GM19043 (cell line): ENCODE measurements at regions not wholly inside any gene's neighbourhood (a gene's known extent, or its start where the extent isn't known, plus 50 kb on each side); places are given as distances from the start of the nearest gene placed in this dataset.
"Not testable (repeated sequence)": the region's sequence is repeated elsewhere in the genome, so short reads cannot be mapped to it uniquely, and the experiment has no call there.

Source experiments
- ATAC-seq: cut with Tn5 transposase; IDR thresholded peaks from one replicate; pipeline ENCODE4 v1.9.1; 2021; ENCODE audit warnings: low read depth; ENCODE audit not compliant: unreplicated experiment

DNA sequence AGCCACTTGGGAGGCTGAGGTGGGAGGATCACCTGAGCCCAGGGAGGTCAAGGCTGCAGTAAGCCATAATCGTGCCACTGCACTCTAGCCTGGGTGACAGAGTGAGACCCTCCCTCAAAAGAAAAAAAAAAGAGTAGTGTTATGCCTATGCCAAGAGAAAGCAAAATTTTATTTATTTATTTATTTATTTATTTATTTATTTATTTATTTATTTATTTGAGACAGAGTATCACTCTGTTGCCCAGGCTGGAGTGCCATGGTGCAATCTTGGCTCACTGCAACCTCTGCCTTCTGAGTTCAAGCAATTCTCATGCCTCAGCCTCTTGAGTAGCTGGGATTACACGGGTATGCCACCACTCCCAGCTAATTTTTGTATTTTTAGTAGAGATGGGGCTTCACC lies 72.6 kb upstream of the RAPGEF2 start:
- not testable (repeated sequence) for ATAC-seq

DNA sequence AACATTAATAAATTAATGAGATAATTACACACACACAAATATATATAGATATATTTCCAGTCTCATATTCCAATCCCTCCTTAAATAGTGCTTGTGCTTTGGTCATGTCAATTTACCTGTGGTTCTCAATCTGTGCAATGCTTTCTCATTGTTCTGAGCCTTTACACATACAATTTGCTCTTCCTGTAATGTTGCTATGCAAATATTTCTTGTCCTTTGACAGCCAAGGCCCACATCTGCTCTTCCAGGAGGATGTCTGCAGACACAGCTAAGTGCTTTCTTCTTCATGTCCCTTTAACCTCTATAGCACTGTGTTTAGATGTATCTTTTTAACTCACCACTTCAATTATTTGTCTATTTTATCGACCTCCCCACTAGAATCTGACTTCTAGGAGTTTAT lies 67.3 kb upstream of the RAPGEF2 start:
- ATAC-seq = peak; percentile 81

DNA sequence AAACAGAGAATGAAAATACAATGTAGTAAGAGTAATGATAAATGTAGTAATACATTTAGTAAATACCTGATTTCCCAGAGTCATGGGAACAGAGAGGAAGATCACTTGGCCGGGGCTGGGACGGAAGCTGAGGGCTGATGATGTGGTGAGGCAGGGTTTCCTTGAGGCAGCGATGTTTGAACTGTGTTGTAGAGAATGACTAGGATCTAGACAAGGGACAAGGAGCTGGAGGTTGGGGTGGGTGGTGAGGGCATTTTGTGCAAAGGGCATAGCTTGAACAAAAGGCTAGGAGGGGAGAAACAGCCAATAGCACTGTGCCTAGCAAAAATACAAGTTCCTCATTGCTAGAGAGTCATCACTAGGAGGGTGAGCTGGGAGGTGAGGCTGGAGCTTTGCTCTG lies 64.3 kb upstream of the RAPGEF2 start:
- no peak for ATAC-seq

DNA sequence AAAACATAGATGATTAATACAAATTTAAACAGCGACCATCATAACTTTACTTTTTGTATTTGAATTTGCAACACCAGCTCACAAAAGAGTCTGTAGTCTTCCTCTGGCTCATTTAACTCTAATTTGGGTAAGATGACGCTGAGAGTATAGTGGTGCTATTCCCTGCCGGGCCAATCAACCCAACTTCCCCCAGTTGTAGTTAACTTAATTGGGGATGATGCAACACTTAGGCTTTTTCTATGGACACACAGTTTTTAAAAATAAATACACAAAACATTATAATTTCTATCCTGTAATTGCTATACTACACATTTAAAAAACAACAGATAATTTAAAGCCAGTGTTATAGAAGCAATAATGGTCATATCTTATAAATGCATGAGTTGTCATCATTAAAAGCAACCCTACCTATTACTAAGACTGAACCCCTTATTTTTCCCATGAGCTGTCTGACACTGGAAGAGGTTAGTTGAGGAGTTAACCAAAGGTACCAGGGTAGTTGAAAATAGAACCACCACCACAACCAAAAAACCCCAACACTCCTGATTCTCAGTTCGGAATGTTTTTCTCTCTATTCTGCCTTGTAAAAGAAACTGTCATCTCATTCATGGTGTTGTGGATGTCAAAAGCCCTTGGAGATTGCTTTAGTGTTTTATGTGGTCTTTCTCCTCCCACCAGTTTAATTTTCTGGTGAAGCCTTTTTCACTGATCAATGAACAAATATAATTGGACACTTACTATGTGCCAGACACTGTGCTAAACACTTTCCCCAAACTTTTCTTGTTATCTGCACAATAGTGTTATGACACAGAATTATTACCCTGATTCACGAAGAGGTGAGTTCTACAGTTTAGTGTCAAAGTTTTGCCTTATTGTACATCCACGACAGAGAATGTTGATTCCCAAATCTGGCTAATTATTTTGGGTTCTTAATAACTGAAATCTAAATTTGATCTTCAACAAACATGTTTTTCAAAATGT lies 61.5 kb upstream of the RAPGEF2 start:
- no peak for ATAC-seq

DNA sequence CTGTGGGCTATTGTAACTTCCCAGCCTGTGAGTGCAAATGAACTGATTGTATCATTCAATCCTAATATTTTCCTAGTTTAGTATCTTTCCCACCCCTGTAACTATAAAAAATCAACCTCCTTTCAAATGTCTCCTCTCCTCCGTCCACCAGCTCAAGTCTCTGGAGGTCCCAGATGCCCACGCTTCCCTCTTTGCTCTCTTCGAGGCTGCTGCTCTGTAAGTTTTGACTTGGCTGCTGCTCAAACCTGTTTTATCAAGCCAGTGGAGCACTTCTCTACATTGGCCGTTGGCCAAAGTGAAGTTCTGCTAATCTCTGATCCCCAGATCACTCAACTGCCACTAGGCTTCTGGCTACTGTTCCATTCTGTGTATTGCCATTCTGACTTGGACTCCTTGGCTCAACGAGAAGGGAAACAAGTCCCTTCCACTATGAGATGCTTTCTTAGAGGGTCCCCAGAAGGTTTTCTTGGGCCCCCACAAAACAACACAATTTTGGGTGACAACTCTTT lies 60.7 kb upstream of the RAPGEF2 start:
- ATAC-seq = no peak

DNA sequence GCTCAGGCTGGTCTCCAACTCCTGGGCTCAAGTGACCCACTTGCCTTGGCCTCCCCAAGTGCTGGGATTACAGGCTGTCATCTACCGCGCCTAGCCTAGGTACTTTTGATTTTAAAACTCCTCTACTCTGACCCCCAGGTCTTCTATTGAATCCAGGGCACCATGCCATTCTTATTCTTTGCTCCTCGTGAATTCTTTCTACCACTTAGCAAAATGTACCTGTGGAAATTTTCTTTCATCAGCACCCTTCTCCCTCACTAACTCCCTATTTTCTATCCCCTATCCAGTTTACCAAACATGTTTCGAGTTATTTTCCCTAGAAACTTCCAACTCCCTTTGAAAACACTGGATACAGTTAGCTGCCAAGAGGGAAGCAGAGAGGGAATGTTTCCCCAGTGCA lies 60.0 kb upstream of the RAPGEF2 start:
- no peak for ATAC-seq

DNA sequence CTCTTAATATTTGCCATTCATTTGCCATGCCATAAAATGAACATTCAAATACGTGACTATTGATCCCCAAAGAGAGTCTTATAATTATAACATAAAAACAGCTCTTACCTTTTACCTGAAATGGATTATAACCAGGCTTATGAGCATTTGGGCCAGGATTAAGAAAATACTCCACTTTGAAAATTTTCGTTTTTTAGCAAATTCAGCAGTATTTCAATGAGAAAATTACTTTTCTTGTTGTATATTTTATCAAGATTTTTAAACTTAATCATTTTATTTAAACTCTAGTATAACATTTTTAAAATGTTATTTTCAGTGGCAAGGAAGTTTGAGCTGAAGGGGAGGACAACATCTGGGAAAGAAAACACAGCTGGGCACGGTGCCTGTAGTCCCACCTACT lies 59.0 kb upstream of the RAPGEF2 start:
- no peak for ATAC-seq

DNA sequence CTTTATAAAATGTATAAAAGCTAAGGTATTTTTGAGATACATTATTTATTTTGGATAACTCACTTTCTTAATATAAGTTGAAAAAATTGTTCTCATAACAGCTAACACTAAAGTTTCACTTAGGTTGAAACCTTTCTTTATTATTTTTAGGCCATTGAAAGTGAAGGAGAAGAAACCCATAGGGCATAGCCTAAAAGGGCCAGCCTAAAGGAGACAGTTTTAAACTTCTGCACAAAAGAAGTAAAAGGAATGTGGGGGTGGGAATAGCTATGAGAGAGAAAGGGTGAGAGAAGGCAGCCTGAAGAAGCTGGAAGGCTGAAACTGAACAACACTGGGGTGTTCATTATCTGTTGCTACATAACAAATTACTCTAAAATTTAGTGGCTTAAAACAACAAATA lies 57.6 kb upstream of the RAPGEF2 start:
- ATAC-seq = peak; percentile 37

DNA sequence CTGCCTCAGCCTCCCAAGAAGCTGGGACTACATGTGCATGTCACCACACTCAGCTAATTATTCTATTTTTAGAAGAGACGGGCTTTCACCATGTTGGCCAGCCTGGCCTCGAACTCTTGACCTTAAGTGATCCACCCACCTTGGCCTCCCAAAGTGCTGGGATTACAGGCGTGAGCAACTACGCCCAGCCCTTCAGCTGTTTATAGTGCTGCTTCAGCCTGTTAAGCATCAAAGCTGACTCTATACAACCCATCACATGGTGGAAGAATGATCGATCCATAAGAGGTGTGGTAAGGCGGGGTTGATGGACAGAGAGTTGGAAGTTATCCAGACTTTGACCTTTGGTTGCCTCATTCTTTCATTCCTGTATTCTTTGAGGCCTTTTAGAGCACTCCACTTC lies 56.2 kb upstream of the RAPGEF2 start:
- no peak for ATAC-seq

DNA sequence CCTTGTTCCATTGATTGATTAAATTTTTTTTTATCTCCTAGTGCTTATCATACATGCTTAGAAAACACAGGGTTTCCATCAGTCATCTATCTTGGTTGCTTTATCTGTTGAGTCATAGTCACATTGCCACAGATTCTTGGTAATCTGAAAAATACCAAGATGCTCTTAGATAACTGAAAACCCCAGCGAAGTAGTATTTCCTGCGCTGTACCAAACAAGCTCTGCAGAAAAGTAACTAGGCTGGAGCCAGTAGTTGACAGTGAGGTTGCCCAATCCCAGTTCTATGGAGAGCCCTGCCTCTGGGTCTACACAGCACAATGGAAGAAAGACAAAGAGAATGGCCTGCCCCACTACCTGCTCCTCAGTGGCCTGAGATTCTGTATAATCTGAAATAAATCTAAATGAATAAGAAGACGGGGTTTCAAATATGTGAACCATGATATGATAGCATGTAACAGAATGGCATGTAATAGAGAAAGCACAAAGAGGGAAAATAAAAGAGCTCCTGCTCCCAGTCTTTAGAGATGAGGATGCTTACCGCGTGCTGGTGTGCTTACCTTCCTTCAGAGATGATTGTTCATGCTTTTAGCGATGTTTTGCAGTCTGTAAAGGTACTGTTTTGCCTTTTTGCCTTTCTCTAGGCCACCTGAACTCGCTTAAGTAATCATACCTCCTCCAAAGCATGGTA lies 55.3 kb upstream of the RAPGEF2 start:
- no peak for ATAC-seq

DNA sequence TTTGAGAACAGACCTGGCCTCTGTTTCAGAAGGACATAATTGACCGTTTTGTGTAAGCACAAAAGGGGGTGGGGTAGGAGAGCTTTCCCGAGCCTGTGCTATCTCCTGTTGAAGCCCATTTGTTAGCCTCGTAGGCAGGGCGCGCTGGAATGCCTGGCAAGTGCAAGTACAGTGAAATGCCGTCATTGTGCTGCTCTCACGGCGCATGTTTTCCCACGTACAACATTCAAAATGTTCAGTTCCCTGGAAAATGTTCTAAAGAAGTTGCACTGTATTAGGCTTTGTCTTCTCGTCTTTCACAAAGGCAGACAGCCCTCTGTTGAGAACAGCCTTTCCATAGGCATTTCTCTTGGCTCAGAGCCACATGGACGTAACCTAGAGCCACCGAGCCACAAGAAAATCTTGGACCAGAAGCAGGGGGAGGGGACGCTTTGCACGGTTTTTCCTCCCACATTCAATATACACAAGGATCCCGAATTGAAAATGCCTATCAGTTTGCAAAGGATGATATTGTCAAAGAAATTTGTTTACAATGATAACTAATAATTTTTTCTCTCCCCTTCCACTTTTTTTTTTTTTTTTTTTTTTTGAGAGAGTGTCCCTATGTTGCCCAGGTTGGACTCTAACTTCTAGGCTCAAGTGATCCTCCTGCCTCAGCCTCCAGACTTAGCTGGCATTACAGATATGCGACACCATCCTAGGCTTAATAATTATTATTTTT lies 54.6 kb upstream of the RAPGEF2 start:
- no peak for ATAC-seq

DNA sequence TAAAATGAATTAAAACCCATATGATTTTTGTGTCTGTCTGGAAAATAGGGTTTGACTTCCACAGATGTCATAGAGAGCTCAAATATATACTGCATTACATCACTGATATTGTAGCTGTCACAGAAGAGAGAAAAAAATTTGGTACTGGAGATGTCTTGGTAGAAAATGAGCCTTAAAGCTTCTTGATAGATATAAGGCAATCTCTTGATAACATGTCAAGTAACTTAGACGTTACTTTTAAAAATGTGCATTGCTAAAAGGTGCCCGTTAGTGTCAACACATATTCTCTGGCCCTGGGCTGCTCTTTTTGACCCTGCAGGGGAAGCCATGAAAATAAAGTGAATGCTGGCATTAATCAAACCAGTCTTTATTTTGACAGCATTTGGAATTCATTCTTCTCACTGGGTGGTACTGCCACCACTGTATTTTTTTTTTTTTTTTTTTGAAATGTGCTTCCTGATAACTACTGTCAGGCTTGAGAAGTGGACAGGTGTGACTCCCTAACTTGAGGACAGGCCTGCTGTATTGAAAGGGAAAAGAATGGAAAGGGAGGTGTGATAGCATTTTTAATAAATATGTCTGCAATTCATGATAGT lies 53.0 kb upstream of the RAPGEF2 start:
- ATAC-seq = no peak

DNA sequence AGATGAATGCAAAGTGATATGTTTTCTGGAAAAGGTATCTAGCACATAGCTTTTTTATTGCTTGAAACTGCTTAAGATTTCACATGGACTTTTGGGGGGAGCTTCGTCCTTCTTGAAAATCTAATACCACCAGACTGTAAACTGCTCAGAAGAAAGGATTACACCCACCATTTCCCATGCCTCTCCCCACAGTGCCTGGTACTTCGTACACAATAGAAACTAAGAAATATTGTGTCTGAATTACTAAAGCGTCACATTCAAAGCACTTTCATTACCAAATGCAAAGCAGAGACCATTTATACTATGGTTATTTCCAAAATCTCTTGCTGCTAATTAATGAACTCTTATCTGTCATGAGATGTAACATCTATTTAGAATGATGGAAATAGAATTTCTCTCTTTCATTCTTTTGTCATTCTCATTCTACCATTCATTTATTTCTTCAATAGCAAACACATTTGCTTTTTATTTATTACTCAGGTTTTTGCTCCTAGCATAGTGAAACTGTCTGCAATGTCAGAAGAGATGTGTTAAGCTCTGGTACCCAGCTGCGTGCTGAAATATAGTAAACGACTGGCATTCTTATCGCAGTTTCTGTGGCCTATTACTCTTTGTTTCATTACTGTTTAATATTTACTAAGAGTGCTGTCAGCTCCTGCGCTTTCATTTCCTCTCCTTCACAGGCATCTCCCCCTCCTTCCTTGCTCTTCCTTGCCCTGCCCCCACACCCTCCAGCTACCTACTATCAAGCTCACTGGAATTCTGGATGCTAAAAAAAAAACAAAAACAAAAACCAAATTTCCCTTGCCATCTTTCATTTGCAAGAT lies 51.4 kb upstream of the RAPGEF2 start:
- ATAC-seq = peak; percentile 79

DNA sequence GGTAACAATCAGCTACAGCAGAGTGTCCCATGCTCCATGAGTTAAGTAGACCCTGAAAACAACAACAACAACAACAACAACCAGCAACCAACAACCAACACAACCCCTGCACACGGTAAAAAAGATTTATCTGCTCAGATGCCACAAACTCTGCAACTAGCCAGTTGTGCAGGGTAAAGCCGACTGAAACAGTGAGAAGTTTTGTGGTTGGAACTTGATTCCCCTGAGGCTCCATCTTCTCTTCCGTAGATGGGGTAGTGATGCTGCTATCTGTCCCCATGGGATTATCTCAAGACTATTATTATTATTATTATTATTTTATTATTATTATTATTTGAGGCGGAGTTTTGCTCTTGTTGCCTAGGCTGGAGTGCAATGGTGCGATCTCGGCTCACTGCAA lies 50.6 kb upstream of the RAPGEF2 start:
- ATAC-seq = peak; percentile 46
